ENCODE measurements at regions not wholly inside any gene's neighbourhood (a gene's known extent, or its start where the extent isn't known, plus 50 kb on each side); places are given as distances from the start of the nearest gene placed in this dataset.

- TF ChIP-seq CTCF (optimal IDR thresholded peaks at IDR 0.05 in 1 of 3, IDR thresholded peaks at IDR 0.05 in 1 of 3, conservative IDR thresholded peaks at IDR 0.05 in 1 of 3; ENCODE audit: extremely low read depth in 1 of 3, insufficient read depth in 2 of 3, low read length in 3 of 3) = no peak
- TF ChIP-seq EZH2 (IDR thresholded peaks at IDR 0.05; ENCODE audit: low read length) = no peak
These were observed 105.4 kb upstream of the FAM78B start for GRCh38 chr1:166272155-166272554.
